Mucosa of rectum (tissue), 2 donors: ENCODE measurements at regions not wholly inside any gene's neighbourhood (a gene's known extent, or its start where the extent isn't known, plus 50 kb on each side); places are given as distances from the start of the nearest gene placed in this dataset.

Experiments used
- H3K27ac ChIP-seq, 2 donors: one replicate each; pipeline ENCODE4 v1.7.0; 2013; ENCODE audit warnings: inconsistent platforms in 2 of 2, low read depth in 2 of 2, low read length in 2 of 2
- H3K27me3 ChIP-seq, 2 donors: one replicate each; pipeline ENCODE4 v1.7.0; 2013; ENCODE audit warnings: low read length in 2 of 2; ENCODE audit not compliant: control insufficient read depth in 2 of 2, insufficient read depth in 2 of 2
- H3K36me3 ChIP-seq, 2 donors: one replicate each; pipeline ENCODE4 v1.7.0; 2013; ENCODE audit warnings: low read length in 2 of 2; ENCODE audit not compliant: control insufficient read depth in 2 of 2, insufficient read depth in 2 of 2
- H3K4me1 ChIP-seq, 2 donors: one replicate each; pipeline ENCODE4 v1.7.0; 2013; ENCODE audit warnings: low read length in 2 of 2, mild to moderate bottlenecking in 1 of 2; ENCODE audit not compliant: control insufficient read depth in 2 of 2, insufficient read depth in 2 of 2
- H3K4me3 ChIP-seq, 2 donors: one replicate each; pipeline ENCODE4 v1.7.0; 2013; ENCODE audit warnings: low read length in 2 of 2
- H3K9ac ChIP-seq, 2 donors: one replicate each; pipeline ENCODE4 v1.7.0; 2013; ENCODE audit warnings: low read length in 2 of 2, low read depth in 1 of 2, mild to moderate bottlenecking in 1 of 2
- H3K9me3 ChIP-seq, 2 donors: one replicate each; pipeline ENCODE4 v1.7.0; 2013; ENCODE audit warnings: low read length in 2 of 2; ENCODE audit not compliant: control insufficient read depth in 2 of 2
- donor health status: healthy.
- donor health status: Normal muscosa, but diverticular disease.

- H3K9me3 ChIP-seq = no peaks in the 10 kb centered on the region
- no peak overlapping the region for H3K4me3 ChIP-seq
- no peak overlapping the region for H3K9ac ChIP-seq
- no peaks in the 10 kb centered on the region for H3K36me3 ChIP-seq
- H3K27ac ChIP-seq = no peak overlapping the region
- H3K27me3 ChIP-seq = no peaks in the 10 kb centered on the region
- no peaks in the 10 kb centered on the region for H3K4me1 ChIP-seq
Measured at GRCh38 chr1:5405263-5405662, 587.0 kb downstream of the NPHP4 start.

- Histone ChIP-seq H3K4me1 (no peaks in the 10 kb centered on the region), H3K9me3 (no peaks in the 10 kb centered on the region), H3K4me3 (no peak overlapping the region), H3K27ac (no peak overlapping the region), H3K9ac (no peak overlapping the region), H3K36me3 (no peaks in the 10 kb centered on the region), H3K27me3 (no peaks in the 10 kb centered on the region)
Measured at GRCh38 chr1:5404412-5405203, 587.6 kb downstream of the NPHP4 start.

GRCh38 chr1:5403935-5404334 lies 588.3 kb downstream of the NPHP4 start:
- no peaks in the 10 kb centered on the region for H3K36me3 ChIP-seq
- H3K9me3 ChIP-seq = no peaks in the 10 kb centered on the region
- H3K27me3 ChIP-seq = no peaks in the 10 kb centered on the region
- no peak overlapping the region for H3K9ac ChIP-seq
- no peaks in the 10 kb centered on the region for H3K4me1 ChIP-seq
- H3K27ac ChIP-seq = no peak overlapping the region
- H3K4me3 ChIP-seq = no peak overlapping the region

GRCh38 chr1:5402618-5403017 lies 589.6 kb downstream of the NPHP4 start:
- Histone ChIP-seq H3K9ac (no peak overlapping the region), H3K36me3 (no peaks in the 10 kb centered on the region), H3K9me3 (no peaks in the 10 kb centered on the region), H3K4me3 (no peak overlapping the region), H3K27ac (no peak overlapping the region), H3K27me3 (no peaks in the 10 kb centered on the region), H3K4me1 (no peaks in the 10 kb centered on the region)

GRCh38 chr1:5399771-5400170 lies 592.5 kb downstream of the NPHP4 start:
- H3K4me3 ChIP-seq = no peak overlapping the region

GRCh38 chr1:5396593-5396992 lies 595.6 kb downstream of the NPHP4 start:
- Histone ChIP-seq H3K4me3 (no peak overlapping the region), H3K9me3 (no peaks in the 10 kb centered on the region), H3K27me3 (no peaks in the 10 kb centered on the region), H3K36me3 (no peaks in the 10 kb centered on the region), H3K4me1 (no peaks in the 10 kb centered on the region), H3K27ac (no peak overlapping the region), H3K9ac (no peak overlapping the region)

More at GRCh38 chr1:5399771-5400170, 592.5 kb downstream of the NPHP4 start:
- Histone ChIP-seq H3K9ac (no peak overlapping the region), H3K27ac (no peak overlapping the region), H3K9me3 (no peaks in the 10 kb centered on the region), H3K36me3 (no peaks in the 10 kb centered on the region), H3K4me1 (no peaks in the 10 kb centered on the region), H3K27me3 (no peaks in the 10 kb centered on the region)

- Histone ChIP-seq H3K27ac (no peak overlapping the region), H3K9me3 (no peaks in the 10 kb centered on the region), H3K36me3 (no peaks in the 10 kb centered on the region), H3K27me3 (no peaks in the 10 kb centered on the region), H3K4me3 (no peak overlapping the region), H3K9ac (no peak overlapping the region), H3K4me1 (no peaks in the 10 kb centered on the region)
Measured at GRCh38 chr1:5394111-5394510, 598.1 kb downstream of the NPHP4 start.

GRCh38 chr1:5393603-5394002 lies 598.6 kb downstream of the NPHP4 start:
- H3K4me3 ChIP-seq = no peak overlapping the region
- H3K36me3 ChIP-seq = no peaks in the 10 kb centered on the region
- no peak overlapping the region for H3K9ac ChIP-seq
- H3K27ac ChIP-seq = no peak overlapping the region
- no peaks in the 10 kb centered on the region for H3K9me3 ChIP-seq
- H3K27me3 ChIP-seq = no peaks in the 10 kb centered on the region
- no peaks in the 10 kb centered on the region for H3K4me1 ChIP-seq

GRCh38 chr1:5393146-5393545 lies 599.1 kb downstream of the NPHP4 start:
- Histone ChIP-seq H3K9me3 (no peaks in the 10 kb centered on the region), H3K4me3 (no peak overlapping the region), H3K4me1 (no peaks in the 10 kb centered on the region), H3K27me3 (no peaks in the 10 kb centered on the region), H3K9ac (no peak overlapping the region), H3K36me3 (no peaks in the 10 kb centered on the region), H3K27ac (no peak overlapping the region)

GRCh38 chr1:5391725-5392124 lies 600.5 kb downstream of the NPHP4 start:
- Histone ChIP-seq H3K4me1 (no peaks in the 10 kb centered on the region), H3K27ac (no peak overlapping the region), H3K4me3 (no peak overlapping the region), H3K9me3 (no peaks in the 10 kb centered on the region), H3K36me3 (no peaks in the 10 kb centered on the region), H3K27me3 (peaks cover 0 to 5% of the 10 kb centered on the region in 2 donors), H3K9ac (no peak overlapping the region)
